Endothelial cell (in vitro differentiated cells): ENCODE measurements at regions not wholly inside any gene's neighbourhood (a gene's known extent, or its start where the extent isn't known, plus 50 kb on each side); places are given as distances from the start of the nearest gene placed in this dataset.

Source experiments
- DNase-seq: peaks from one replicate; pipeline ENCODE4 v3.0.0; 2021; ENCODE audit warnings: low spot score
- H3K27ac Mint-ChIP-seq: one replicate; pipeline ENCODE4 v1.8.0; 2021; ENCODE audit warnings: mixed read lengths, inconsistent platforms; ENCODE audit not compliant: unreplicated experiment
- H3K27me3 Mint-ChIP-seq: one replicate; pipeline ENCODE4 v1.8.0; 2021; ENCODE audit warnings: mild to moderate bottlenecking, moderate library complexity, mixed read lengths, inconsistent platforms; ENCODE audit not compliant: unreplicated experiment
- H3K36me3 Mint-ChIP-seq: one replicate; pipeline ENCODE4 v1.8.0; 2021; ENCODE audit warnings: mild to moderate bottlenecking, low read depth, mixed read lengths, inconsistent platforms; ENCODE audit not compliant: unreplicated experiment
- H3K4me1 Mint-ChIP-seq: one replicate; pipeline ENCODE4 v1.8.0; 2021; ENCODE audit warnings: mild to moderate bottlenecking, mixed read lengths, inconsistent platforms; ENCODE audit not compliant: unreplicated experiment
- H3K4me3 Mint-ChIP-seq: one replicate; pipeline ENCODE4 v1.8.0; 2021; ENCODE audit warnings: mild to moderate bottlenecking, mixed read lengths, inconsistent platforms; ENCODE audit not compliant: unreplicated experiment
- H3K9me3 Mint-ChIP-seq: one replicate; pipeline ENCODE4 v1.8.0; 2021; ENCODE audit warnings: mixed read lengths, inconsistent platforms; ENCODE audit not compliant: unreplicated experiment
- CTCF ChIP-seq: fragments of 200-600 bp; sonication (generic); IDR thresholded peaks from one replicate; pipeline ENCODE4 v1.5.0; 2021; ENCODE audit warnings: antibody characterized with exemption; ENCODE audit not compliant: unreplicated experiment

GRCh38 chr7:156153590-156153989 lies 341.3 kb upstream of the SHH start:
- Mint-ChIP-seq H3K9me3 (no peaks in the 10 kb centered on the region), H3K27ac (peak overlapping the region; percentile 26), H3K4me1 (no peaks in the 10 kb centered on the region), H3K36me3 (peaks cover 3% of the 10 kb centered on the region), H3K27me3 (peaks cover 4% of the 10 kb centered on the region), H3K4me3 (no peak overlapping the region)
- no peak for DNase-seq
- TF ChIP-seq CTCF, result no peak

- TF ChIP-seq CTCF, result no peak
- no peak for DNase-seq
- no peak overlapping the region for H3K27ac Mint-ChIP-seq
- no peaks in the 10 kb centered on the region for H3K4me1 Mint-ChIP-seq
- no peaks in the 10 kb centered on the region for H3K9me3 Mint-ChIP-seq
- H3K27me3 Mint-ChIP-seq, result peaks cover 4% of the 10 kb centered on the region
- H3K4me3 Mint-ChIP-seq, result no peak overlapping the region
- H3K36me3 Mint-ChIP-seq, result peaks cover 3% of the 10 kb centered on the region
Measured at GRCh38 chr7:156152390-156152789, 340.1 kb upstream of the SHH start.

GRCh38 chr7:156151658-156152057 lies 339.4 kb upstream of the SHH start:
- no peak overlapping the region for H3K4me3 Mint-ChIP-seq
- H3K4me1 Mint-ChIP-seq, result no peaks in the 10 kb centered on the region
- no peak for TF ChIP-seq CTCF
- no peaks in the 10 kb centered on the region for H3K9me3 Mint-ChIP-seq
- no peak for DNase-seq
- H3K27ac Mint-ChIP-seq, result no peak overlapping the region
- H3K27me3 Mint-ChIP-seq, result peaks cover 4% of the 10 kb centered on the region
- peaks cover 3% of the 10 kb centered on the region for H3K36me3 Mint-ChIP-seq

GRCh38 chr7:156151078-156151477 lies 338.8 kb upstream of the SHH start:
- Mint-ChIP-seq H3K36me3 (peaks cover 3% of the 10 kb centered on the region), H3K9me3 (no peaks in the 10 kb centered on the region), H3K27me3 (peaks cover 2% of the 10 kb centered on the region), H3K4me1 (no peaks in the 10 kb centered on the region), H3K4me3 (no peak overlapping the region), H3K27ac (no peak overlapping the region)
- no peak for DNase-seq
- no peak for TF ChIP-seq CTCF

GRCh38 chr7:156148995-156149394 lies 336.7 kb upstream of the SHH start:
- TF ChIP-seq CTCF, result no peak

More at GRCh38 chr7:156148995-156149394, 336.7 kb upstream of the SHH start:
- Mint-ChIP-seq H3K27me3 (peaks cover 2% of the 10 kb centered on the region), H3K4me1 (no peaks in the 10 kb centered on the region), H3K36me3 (peaks cover 3% of the 10 kb centered on the region), H3K27ac (no peak overlapping the region), H3K4me3 (no peak overlapping the region), H3K9me3 (no peaks in the 10 kb centered on the region)
- no peak for DNase-seq
